SU-DHL-6 (cell line): ENCODE measurements at regions not wholly inside any gene's neighbourhood (a gene's known extent, or its start where the extent isn't known, plus 50 kb on each side); places are given as distances from the start of the nearest gene placed in this dataset.

Experiments used
- EZH2phosphoT487 ChIP-seq: fragments of 200-600 bp; sonication (generic), shearing (Covaris generic); conservative IDR thresholded peaks from 2 replicates; pipeline ENCODE4 v1.6.1; 2018; ENCODE audit warnings: mild to moderate bottlenecking, antibody characterized with exemption, low read length, moderate library complexity, mixed read lengths
- TF ChIP-seq, protein P1 (sequence below): fragments of 200-600 bp; sonication (generic); IDR thresholded peaks from one replicate; pipeline ENCODE4 v1.5.1; 2017; ENCODE audit warnings: antibody characterized with exemption, mild to moderate bottlenecking, low read length, moderate library complexity; ENCODE audit not compliant: insufficient read depth, poor library complexity, severe bottlenecking

DNA sequence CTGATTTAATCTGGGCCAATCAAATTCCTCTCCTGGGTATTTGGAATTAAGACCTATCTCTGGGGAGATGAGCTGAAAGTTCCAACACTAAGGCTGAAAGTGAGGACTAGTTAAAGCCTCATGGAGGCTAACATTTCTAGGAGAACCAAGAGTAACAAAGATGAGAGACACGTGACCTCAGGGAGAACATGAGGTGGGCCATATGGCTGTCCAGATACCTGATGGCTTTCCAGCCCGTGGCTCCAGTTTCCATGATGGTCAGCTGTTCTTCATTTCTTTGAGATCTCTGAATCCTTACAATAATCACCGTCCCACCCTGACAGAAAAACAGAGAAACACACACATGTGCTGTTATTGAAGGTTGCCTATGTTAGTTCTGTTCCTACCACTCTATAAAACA lies 66.1 kb downstream of the LEPR start:
- TF ChIP-seq, protein P1, sequence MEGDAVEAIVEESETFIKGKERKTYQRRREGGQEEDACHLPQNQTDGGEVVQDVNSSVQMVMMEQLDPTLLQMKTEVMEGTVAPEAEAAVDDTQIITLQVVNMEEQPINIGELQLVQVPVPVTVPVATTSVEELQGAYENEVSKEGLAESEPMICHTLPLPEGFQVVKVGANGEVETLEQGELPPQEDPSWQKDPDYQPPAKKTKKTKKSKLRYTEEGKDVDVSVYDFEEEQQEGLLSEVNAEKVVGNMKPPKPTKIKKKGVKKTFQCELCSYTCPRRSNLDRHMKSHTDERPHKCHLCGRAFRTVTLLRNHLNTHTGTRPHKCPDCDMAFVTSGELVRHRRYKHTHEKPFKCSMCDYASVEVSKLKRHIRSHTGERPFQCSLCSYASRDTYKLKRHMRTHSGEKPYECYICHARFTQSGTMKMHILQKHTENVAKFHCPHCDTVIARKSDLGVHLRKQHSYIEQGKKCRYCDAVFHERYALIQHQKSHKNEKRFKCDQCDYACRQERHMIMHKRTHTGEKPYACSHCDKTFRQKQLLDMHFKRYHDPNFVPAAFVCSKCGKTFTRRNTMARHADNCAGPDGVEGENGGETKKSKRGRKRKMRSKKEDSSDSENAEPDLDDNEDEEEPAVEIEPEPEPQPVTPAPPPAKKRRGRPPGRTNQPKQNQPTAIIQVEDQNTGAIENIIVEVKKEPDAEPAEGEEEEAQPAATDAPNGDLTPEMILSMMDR = no peak
- no peak for TF ChIP-seq EZH2phosphoT487
